OCI-LY3 (cell line): ENCODE measurements at regions not wholly inside any gene's neighbourhood (a gene's known extent, or its start where the extent isn't known, plus 50 kb on each side); places are given as distances from the start of the nearest gene placed in this dataset.

ENCODE experiments used
- CTCF ChIP-seq: fragments of 200-600, 300-600 bp; sonication (generic); IDR thresholded peaks from 2 replicates; pipeline ENCODE4 v1.5.1; 2014; ENCODE audit warnings: antibody characterized with exemption, low read length, low read depth
- EZH2phosphoT487 ChIP-seq: fragments of 200-600 bp; shearing (Covaris generic); IDR thresholded peaks from 2 replicates; pipeline ENCODE4 v1.6.1; 2018; ENCODE audit warnings: antibody characterized with exemption, mixed run types, low read depth

- TF ChIP-seq CTCF, result no peak
- TF ChIP-seq EZH2phosphoT487, result no peak
These were observed 243.7 kb downstream of the NPHP4 start for GRCh38 chr1:5748286-5749225.
